Heart right ventricle (tissue), 16 donors: ENCODE measurements at regions not wholly inside any gene's neighbourhood (a gene's known extent, or its start where the extent isn't known, plus 50 kb on each side); places are given as distances from the start of the nearest gene placed in this dataset.

Experiments used
- ATAC-seq, 8 donors: fragments of 200-7000 bp; cut with Tn5 transposase; one replicate each; pipeline ENCODE4 v1.9.1; 2020; ENCODE audit warnings: mild to moderate bottlenecking in 8 of 8, moderate library complexity in 8 of 8, moderate number of reproducible peaks in 1 of 8
- DNase-seq, 2 donors: peaks; one replicate each; pipeline ENCODE4 v3.0.0-alpha.2; 2020
- H3K27ac ChIP-seq, 10 donors: fragments of 200-600 bp; sonication (generic) in 2 of 10; one replicate each; pipeline versions ENCODE4 v1.5.0 to v1.8.0; 2020 to 2022; ENCODE audit warnings: mild to moderate bottlenecking in 3 of 10
- H3K27me3 ChIP-seq, 7 donors: fragments of 200-600 bp; one replicate each; pipeline ENCODE4 v1.8.0; 2021 to 2022; ENCODE audit warnings: mild to moderate bottlenecking in 2 of 7
- H3K36me3 ChIP-seq, 9 donors: fragments of 200-600 bp; sonication (generic) in 1 of 9; one replicate each; pipeline versions ENCODE4 v1.5.0 to v1.8.0; 2020 to 2022; ENCODE audit warnings: mild to moderate bottlenecking in 2 of 9
- H3K4me1 ChIP-seq, 9 donors: fragments of 200-600 bp; sonication (generic) in 1 of 9; one replicate each; pipeline versions ENCODE4 v1.5.0 to v1.8.0; 2020 to 2022; ENCODE audit warnings: mild to moderate bottlenecking in 4 of 9
- H3K4me3 ChIP-seq, 10 donors: fragments of 200-600 bp; sonication (generic) in 2 of 10; one replicate each; pipeline versions ENCODE4 v1.5.0 to v1.8.0; 2020 to 2022; ENCODE audit warnings: mild to moderate bottlenecking in 7 of 10, moderate library complexity in 2 of 10
- H3K9me3 ChIP-seq, 11 donors: fragments of 200-600 bp in 10 of 11; sonication (generic) in 2 of 11; one replicate each; pipeline versions ENCODE4 v1.5.0 to v1.8.0; 2013 to 2022; ENCODE audit warnings: mild to moderate bottlenecking in 2 of 11, control low read depth in 1 of 11, moderate library complexity in 1 of 11
- WGBS, 2 donors: extraction: QIAGEN DNeasy Blood & Tissue Kit; methylation state at CpG; one replicate each; pipeline ENCODE4 v1.1.7; 2013; ENCODE audit warnings: inconsistent platforms in 1 of 2; 5-methylcytosine and 5-hydroxymethylcytosine counted together
- intact Hi-C, 10 donors: fragments of 100-400 bp; cut with DNase I; formaldehyde crosslinking; loops; one replicate each; pipeline versions ENCODE4 v1.11.1 to v1.14.2; 2022
- TF ChIP-seq, protein P1 (sequence below), 9 donors: fragments of 200-600 bp; sonication (generic) in 2 of 9; IDR thresholded peaks; one replicate each; pipeline versions ENCODE4 v1.5.0 to v1.8.0; 2021 to 2022; ENCODE audit warnings: antibody characterized with exemption in 9 of 9, mild to moderate bottlenecking in 5 of 9, moderate library complexity in 1 of 9
- donor health status: Arrhythmogenic right ventricular cardiomyopathy.
- donor health status: ischemic (EF 13 %, LVEDD 7.1; RV severe dilation, severe dysfunction).
- donor health status: healthy with polysubstance abuse.
- donor health status: DM: no; HTN: yes; CAD: no.
- donor health status: DM: no; HTN: no; CAD: no.
- donor health status: ischemic (EF 25% LVEDD 6.9; RV normal size, moderate dysfunction).
- donor health status: ischemic (EF 25% LVEDD 5.7; RV mildly dilated, moderate dysfunction).
- donor health status: healthy.
- donor health status: DM: yes; HTN: yes; CAD: no.
- donor health status: Ischemic cardiomyopathy.
- donor health status: ischemic (EF 35%, LVEDD 5.7; RV mildly dilated, moderate dysfunction).
- donor health status: nonischemic (EF 11% LVEDD 7.7; RV severe dilation, severe dysfunction).
- donor health status: DM: yes; HTN: yes; CAD: no.
- donor health status: PGD.
- donor health status: ischemic (EF 29% LVEDD 5.4; RV normal size, mild dysfunction).
- donor health status: nonischemic (EF 23%, LVEDD 6.1; RV moderate dilation, normal function).

DNA sequence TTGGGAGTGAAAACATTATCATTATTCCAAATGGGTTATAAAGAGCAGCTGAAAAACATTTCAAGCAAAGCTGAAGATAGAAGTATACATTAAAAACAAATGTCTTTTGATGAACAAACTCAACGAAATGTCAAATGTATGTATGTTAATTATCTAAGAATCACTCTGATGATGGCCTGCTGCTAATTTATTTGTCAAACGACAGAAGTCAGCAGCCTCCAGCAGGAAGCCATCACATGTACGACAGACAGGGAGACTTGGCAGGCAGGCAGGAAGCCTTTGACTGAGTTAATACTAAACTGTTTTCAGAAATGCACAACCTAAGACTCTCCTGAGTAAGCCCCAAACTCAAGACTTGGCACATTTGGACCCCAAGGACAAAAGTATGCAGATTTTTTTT, 491.1 kb downstream of the ZNF385D start:
- intact Hi-C loops = no loop called here
- no peaks in the 10 kb centered on the region for H3K27me3 ChIP-seq
- 6% methylated on average over 3 of the region's 3 CpGs for WGBS, 2 donors
- no peaks in the 10 kb centered on the region for H3K36me3 ChIP-seq
- ATAC-seq (no peak), DNase-seq (no peak)
- H3K4me3 ChIP-seq = no peak overlapping the region
- no peak overlapping the region for H3K27ac ChIP-seq
- TF ChIP-seq, protein P1, sequence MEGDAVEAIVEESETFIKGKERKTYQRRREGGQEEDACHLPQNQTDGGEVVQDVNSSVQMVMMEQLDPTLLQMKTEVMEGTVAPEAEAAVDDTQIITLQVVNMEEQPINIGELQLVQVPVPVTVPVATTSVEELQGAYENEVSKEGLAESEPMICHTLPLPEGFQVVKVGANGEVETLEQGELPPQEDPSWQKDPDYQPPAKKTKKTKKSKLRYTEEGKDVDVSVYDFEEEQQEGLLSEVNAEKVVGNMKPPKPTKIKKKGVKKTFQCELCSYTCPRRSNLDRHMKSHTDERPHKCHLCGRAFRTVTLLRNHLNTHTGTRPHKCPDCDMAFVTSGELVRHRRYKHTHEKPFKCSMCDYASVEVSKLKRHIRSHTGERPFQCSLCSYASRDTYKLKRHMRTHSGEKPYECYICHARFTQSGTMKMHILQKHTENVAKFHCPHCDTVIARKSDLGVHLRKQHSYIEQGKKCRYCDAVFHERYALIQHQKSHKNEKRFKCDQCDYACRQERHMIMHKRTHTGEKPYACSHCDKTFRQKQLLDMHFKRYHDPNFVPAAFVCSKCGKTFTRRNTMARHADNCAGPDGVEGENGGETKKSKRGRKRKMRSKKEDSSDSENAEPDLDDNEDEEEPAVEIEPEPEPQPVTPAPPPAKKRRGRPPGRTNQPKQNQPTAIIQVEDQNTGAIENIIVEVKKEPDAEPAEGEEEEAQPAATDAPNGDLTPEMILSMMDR (IDR thresholded peaks at IDR 0.05) = no peak
- peaks cover 0 to 7% (median 0%) of the 10 kb centered on the region in 11 donors for H3K9me3 ChIP-seq
- peaks cover 0 to 15% (median 7%) of the 10 kb centered on the region in 9 donors for H3K4me1 ChIP-seq

DNA sequence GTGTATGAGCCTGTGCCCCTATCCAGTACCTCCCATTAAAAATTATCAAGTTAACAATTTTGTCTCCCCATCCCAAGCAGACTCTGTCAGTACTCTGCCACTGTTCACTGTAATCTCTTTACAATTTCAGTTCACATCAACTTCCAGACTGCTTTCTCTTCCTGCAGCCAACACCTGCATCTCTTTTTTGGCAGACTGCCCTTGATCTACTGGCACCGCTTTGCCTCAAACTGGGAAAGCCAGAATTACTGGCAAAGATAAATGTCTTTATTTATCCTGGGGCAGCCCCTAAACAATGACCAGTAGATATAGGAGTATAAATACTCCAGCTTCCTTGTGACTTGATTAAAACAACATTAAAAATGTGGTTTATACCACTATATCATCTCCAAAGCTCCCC, 494.1 kb downstream of the ZNF385D start:
- 3 to 22% methylated on average over 1 of the region's 1 CpG for WGBS, 2 donors
- Histone ChIP-seq H3K9me3 (peaks cover 0 to 7% (median 0%) of the 10 kb centered on the region in 11 donors), H3K4me3 (no peak overlapping the region), H3K36me3 (no peaks in the 10 kb centered on the region), H3K27me3 (no peaks in the 10 kb centered on the region), H3K4me1 (peaks cover 0 to 15% (median 7%) of the 10 kb centered on the region in 9 donors), H3K27ac (no peak overlapping the region)
- intact Hi-C loops = no loop called here
- DNase-seq = peak in 1 of 2 donors; percentile 10
- TF ChIP-seq, protein P1 (IDR thresholded peaks at IDR 0.05) = no peak
- peak in 5 of 8 donors; percentile 31 to 61 (median 53) for ATAC-seq

DNA sequence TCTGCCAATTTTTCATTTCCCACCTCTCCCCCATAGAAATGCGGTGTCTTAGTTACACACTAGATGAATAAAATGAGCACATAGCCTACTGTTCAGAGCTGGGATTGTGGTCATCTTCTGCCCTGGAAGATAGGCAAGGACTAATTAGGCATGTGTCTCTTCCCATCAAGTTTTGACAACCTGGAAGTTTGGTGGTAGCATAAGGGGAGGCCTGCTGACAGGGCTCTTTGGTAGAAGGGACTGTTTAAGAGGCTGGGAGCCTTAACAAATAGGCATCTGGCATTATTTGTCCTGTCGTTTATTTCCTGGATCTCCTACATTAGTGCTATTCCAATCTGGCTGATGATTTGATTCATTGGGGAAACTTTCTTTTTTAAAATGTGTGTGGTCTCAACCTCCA, 512.3 kb downstream of the ZNF385D start:
- no peak overlapping the region for H3K4me3 ChIP-seq
- peaks cover 0 to 1% (median 0%) of the 10 kb centered on the region in 11 donors for H3K9me3 ChIP-seq
- WGBS, 2 donors = 70 to 78% methylated on average over 2 of the region's 2 CpGs
- intact Hi-C loops = no loop called here
- ATAC-seq (no peak), DNase-seq (no peak)
- TF ChIP-seq, protein P1 (IDR thresholded peaks at IDR 0.05) = no peak
- H3K36me3 ChIP-seq = no peaks in the 10 kb centered on the region
- no peak overlapping the region for H3K27ac ChIP-seq
- H3K27me3 ChIP-seq = no peaks in the 10 kb centered on the region
- H3K4me1 ChIP-seq = no peaks in the 10 kb centered on the region

DNA sequence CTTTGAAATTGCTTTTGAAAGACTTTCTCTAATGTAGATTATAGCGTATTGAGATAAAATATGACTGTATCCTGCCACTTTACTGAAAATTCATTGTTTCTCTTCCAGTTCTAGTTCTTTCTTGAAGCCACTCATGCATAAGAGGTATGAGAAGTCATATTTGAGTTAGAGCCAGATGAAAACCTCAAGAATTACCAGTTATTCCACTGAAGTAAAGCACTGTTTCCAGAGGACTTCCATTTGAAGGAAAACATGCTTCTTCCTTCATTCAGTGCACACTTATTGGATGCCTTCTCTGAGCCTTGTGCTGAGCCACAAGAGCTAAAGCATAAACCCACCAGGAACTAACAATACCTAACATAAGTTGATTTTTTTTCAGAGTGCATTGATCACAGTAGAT, 513.4 kb downstream of the ZNF385D start:
- Histone ChIP-seq H3K27ac (no peak overlapping the region), H3K27me3 (no peaks in the 10 kb centered on the region), H3K4me1 (no peaks in the 10 kb centered on the region), H3K36me3 (no peaks in the 10 kb centered on the region), H3K9me3 (no peaks in the 10 kb centered on the region), H3K4me3 (no peak overlapping the region)
- ATAC-seq (no peak), DNase-seq (no peak)
- intact Hi-C loops = no loop called here
- TF ChIP-seq, protein P1 (IDR thresholded peaks at IDR 0.05) = no peak
- 93 to 97% methylated on average over 1 of the region's 1 CpG for WGBS, 2 donors
